ENCODE measurements at regions not wholly inside any gene's neighbourhood (a gene's known extent, or its start where the extent isn't known, plus 50 kb on each side); places are given as distances from the start of the nearest gene placed in this dataset.

DNA sequence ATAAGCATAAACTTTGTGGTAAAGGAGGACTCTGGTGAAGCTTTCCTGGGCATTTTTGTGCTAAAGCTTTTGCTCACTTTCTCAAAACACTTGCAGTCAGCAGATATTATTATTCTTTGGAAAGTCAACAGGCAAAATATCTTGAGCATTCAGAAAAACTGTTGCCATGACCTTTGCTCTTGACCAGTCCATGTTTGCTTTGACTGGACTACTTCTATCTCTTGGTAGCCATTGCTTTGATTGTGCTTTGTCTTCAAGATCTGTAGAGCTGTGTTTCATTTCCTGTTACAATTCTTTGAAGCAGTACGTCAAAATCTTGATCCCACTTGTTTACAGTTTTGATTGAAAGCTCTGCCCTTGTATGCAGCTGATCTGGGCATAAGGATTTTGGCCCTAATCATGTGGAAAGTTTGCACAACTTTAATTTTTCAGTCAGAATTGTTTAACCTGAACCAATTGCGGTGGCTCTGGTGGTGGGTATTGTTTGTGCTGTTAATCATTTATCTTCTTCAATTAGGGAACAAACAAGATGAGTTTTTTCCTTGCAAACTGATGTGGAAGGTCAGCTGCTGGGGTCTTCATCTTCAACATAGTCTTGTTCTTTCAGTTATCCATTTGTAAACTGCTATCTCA is 121.5 kb upstream of the NUDT6 start:
- no peak overlapping the region for H3K4me2 ChIP-seq
- H3K79me2 ChIP-seq (ENCODE audit: insufficient read depth), result peaks cover 28% of the 10 kb centered on the region
- DNase-seq, result no peak
- no peak overlapping the region for H3K9ac ChIP-seq
- H3K9me2 ChIP-seq, result 0 out of 2 replicates have a peak, but pooled peaks cover 3% of the 10 kb centered on the region
- no peak for TF ChIP-seq POLR2AphosphoS5 (IDR thresholded peaks at IDR 0.05; ENCODE audit: low read depth, low read length)
- TF ChIP-seq ELF1 (IDR thresholded peaks at IDR 0.05), result no peak
- TF ChIP-seq TCF12 (IDR thresholded peaks at IDR 0.05), result no peak
- no peak for TF ChIP-seq MXI1 (IDR thresholded peaks at IDR 0.05; ENCODE audit: low read depth, low read length)
- TF ChIP-seq SMC3 (IDR thresholded peaks at IDR 0.05; ENCODE audit: low read depth, low read length), result no peak
- TF ChIP-seq, protein P1, sequence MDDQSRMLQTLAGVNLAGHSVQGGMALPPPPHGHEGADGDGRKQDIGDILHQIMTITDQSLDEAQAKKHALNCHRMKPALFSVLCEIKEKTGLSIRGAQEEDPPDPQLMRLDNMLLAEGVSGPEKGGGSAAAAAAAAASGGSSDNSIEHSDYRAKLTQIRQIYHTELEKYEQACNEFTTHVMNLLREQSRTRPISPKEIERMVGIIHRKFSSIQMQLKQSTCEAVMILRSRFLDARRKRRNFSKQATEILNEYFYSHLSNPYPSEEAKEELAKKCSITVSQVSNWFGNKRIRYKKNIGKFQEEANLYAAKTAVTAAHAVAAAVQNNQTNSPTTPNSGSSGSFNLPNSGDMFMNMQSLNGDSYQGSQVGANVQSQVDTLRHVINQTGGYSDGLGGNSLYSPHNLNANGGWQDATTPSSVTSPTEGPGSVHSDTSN (IDR thresholded peaks at IDR 0.05), result no peak
- no peak for TF ChIP-seq EP300 (IDR thresholded peaks at IDR 0.05; ENCODE audit: borderline replicate concordance in 1 of 2, low read depth in 1 of 2, low read length in 1 of 2)
- TF ChIP-seq, protein P2, sequence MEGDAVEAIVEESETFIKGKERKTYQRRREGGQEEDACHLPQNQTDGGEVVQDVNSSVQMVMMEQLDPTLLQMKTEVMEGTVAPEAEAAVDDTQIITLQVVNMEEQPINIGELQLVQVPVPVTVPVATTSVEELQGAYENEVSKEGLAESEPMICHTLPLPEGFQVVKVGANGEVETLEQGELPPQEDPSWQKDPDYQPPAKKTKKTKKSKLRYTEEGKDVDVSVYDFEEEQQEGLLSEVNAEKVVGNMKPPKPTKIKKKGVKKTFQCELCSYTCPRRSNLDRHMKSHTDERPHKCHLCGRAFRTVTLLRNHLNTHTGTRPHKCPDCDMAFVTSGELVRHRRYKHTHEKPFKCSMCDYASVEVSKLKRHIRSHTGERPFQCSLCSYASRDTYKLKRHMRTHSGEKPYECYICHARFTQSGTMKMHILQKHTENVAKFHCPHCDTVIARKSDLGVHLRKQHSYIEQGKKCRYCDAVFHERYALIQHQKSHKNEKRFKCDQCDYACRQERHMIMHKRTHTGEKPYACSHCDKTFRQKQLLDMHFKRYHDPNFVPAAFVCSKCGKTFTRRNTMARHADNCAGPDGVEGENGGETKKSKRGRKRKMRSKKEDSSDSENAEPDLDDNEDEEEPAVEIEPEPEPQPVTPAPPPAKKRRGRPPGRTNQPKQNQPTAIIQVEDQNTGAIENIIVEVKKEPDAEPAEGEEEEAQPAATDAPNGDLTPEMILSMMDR (IDR thresholded peaks at IDR 0.05), result no peak
- TF ChIP-seq FOXJ3 (CRISPR knock-in tag; IDR thresholded peaks at IDR 0.05), result no peak
- TF ChIP-seq, protein P3, sequence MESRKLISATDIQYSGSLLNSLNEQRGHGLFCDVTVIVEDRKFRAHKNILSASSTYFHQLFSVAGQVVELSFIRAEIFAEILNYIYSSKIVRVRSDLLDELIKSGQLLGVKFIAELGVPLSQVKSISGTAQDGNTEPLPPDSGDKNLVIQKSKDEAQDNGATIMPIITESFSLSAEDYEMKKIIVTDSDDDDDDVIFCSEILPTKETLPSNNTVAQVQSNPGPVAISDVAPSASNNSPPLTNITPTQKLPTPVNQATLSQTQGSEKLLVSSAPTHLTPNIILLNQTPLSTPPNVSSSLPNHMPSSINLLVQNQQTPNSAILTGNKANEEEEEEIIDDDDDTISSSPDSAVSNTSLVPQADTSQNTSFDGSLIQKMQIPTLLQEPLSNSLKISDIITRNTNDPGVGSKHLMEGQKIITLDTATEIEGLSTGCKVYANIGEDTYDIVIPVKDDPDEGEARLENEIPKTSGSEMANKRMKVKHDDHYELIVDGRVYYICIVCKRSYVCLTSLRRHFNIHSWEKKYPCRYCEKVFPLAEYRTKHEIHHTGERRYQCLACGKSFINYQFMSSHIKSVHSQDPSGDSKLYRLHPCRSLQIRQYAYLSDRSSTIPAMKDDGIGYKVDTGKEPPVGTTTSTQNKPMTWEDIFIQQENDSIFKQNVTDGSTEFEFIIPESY (IDR thresholded peaks at IDR 0.05; ENCODE audit: borderline replicate concordance, low read depth), result no peak
- no peak for TF ChIP-seq SIN3A (IDR thresholded peaks at IDR 0.05; ENCODE audit: borderline replicate concordance, low read depth, low read length)
- TF ChIP-seq, protein P4, sequence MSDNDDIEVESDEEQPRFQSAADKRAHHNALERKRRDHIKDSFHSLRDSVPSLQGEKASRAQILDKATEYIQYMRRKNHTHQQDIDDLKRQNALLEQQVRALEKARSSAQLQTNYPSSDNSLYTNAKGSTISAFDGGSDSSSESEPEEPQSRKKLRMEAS (IDR thresholded peaks at IDR 0.05; ENCODE audit: low read depth), result no peak
- no peak for TF ChIP-seq JUND (IDR thresholded peaks at IDR 0.05)
- TF ChIP-seq FOXM1 (IDR thresholded peaks at IDR 0.05; ENCODE audit: low read depth), result no peak
- no peak for TF ChIP-seq TAF1 (IDR thresholded peaks at IDR 0.05; ENCODE audit: borderline replicate concordance, low read depth, low read length)
- TF ChIP-seq RFX5 (IDR thresholded peaks at IDR 0.05; ENCODE audit: low read length), result no peak
- TF ChIP-seq GABPA (IDR thresholded peaks at IDR 0.05; ENCODE audit: low read depth), result no peak
- no peak for TF ChIP-seq MEF2A (IDR thresholded peaks at IDR 0.05; ENCODE audit: borderline replicate concordance, low read depth)
- H3K4me1 ChIP-seq (ENCODE audit: control insufficient read depth in 1 of 2, insufficient read depth in 2 of 2, low read depth in 1 of 2, low read length in 1 of 2), result no peaks in the 10 kb centered on the region
- no peaks in the 10 kb centered on the region for H4K20me1 ChIP-seq (ENCODE audit: insufficient read depth)
- no peaks in the 10 kb centered on the region for H3K27me3 ChIP-seq (ENCODE audit: insufficient read depth)
- CTCF ChIA-PET, result interaction anchor here (1.2 kb wide), 1 partner anchor 59 kb away, joined by 3 read pairs; no protein-coding TSS in a partner anchor
- WGBS (ENCODE audit: low lambda C conversion rate), result 78% methylated on average over 2 of the region's 2 CpGs
- H3K27ac ChIP-seq (ENCODE audit: low read depth in 2 of 2, low read length in 1 of 2), result no peak overlapping the region
- POLR2A ChIA-PET, result no interaction called here
- peaks cover 10% of the 10 kb centered on the region for H3F3A ChIP-seq (replicated peaks; ENCODE audit: insufficient read depth)
- H3K4me3 ChIP-seq (ENCODE audit: low read depth in 2 of 2, low read length in 1 of 2), result no peak overlapping the region
- peaks cover 4 to 72% of the 10 kb centered on the region in 2 experiments for H3K36me3 ChIP-seq (replicated peaks in 1 of 2; ENCODE audit: control insufficient read depth in 1 of 2, insufficient read depth in 2 of 2, low read length in 1 of 2)
- H3K9me3 ChIP-seq, result peaks cover 32% of the 10 kb centered on the region
- no peak overlapping the region for H2AFZ ChIP-seq (ENCODE audit: low read depth)

All from SK-N-SH (cell line).